RWPE1 (cell line): ENCODE measurements at regions not wholly inside any gene's neighbourhood (a gene's known extent, or its start where the extent isn't known, plus 50 kb on each side); places are given as distances from the start of the nearest gene placed in this dataset.

Source experiments
- CTCF ChIA-PET: fragments of 350-600 bp; sonication (Branson Sonifier 250); formaldehyde crosslinking; extraction: SDS; loops from one replicate; lab custom pipeline; 2021; lab: Yijun Ruan, JAX
- POLR2A ChIA-PET: fragments of 400-600 bp; formaldehyde crosslinking; extraction: SDS; loops from one replicate; lab custom pipeline; 2020; ENCODE audit warnings: antibody characterized with exemption; ENCODE audit not compliant: low non-redundant PET; lab: Yijun Ruan, JAX
- DNase-seq: peaks from one replicate; pipeline ENCODE4 v3.0.0; 2012; ENCODE audit warnings: low spot score
- H3K27ac ChIP-seq: fragments of 450-650 bp; 2 replicates; pipeline ENCODE4 v1.5.1; 2017
- CTCF ChIP-seq: fragments of 450-650 bp; conservative IDR thresholded peaks from 2 replicates; pipeline ENCODE4 v1.5.1; 2017; ENCODE audit warnings: low read depth, mild to moderate bottlenecking

GRCh38 chr4:34628471-34628870, 1615.8 kb downstream of the ARAP2 start:
- POLR2A ChIA-PET = no interaction called here
- CTCF ChIA-PET = no interaction called here
- no peak overlapping the region for H3K27ac ChIP-seq
- no peak for DNase-seq
- TF ChIP-seq CTCF = no peak

GRCh38 chr4:34629451-34629850, 1614.9 kb downstream of the ARAP2 start:
- ChIA-PET POLR2A (no interaction called here), CTCF (no interaction called here)
- DNase-seq = no peak
- TF ChIP-seq CTCF = no peak
- H3K27ac ChIP-seq = no peak overlapping the region

GRCh38 chr4:34633241-34633640, 1611.1 kb downstream of the ARAP2 start:
- ChIA-PET POLR2A (no interaction called here), CTCF (interaction anchor here (0.7 kb wide), 1 partner anchor 13 kb away, joined by 3 read pairs; no protein-coding TSS in a partner anchor)
- no peak for DNase-seq
- TF ChIP-seq CTCF = no peak
- no peak overlapping the region for H3K27ac ChIP-seq

- POLR2A ChIA-PET = no interaction called here
- no peak for DNase-seq
- CTCF ChIA-PET = no interaction called here
- TF ChIP-seq CTCF = no peak
- no peak overlapping the region for H3K27ac ChIP-seq
Measured at GRCh38 chr4:34636623-34637022, 1607.7 kb downstream of the ARAP2 start.

GRCh38 chr4:34643476-34643875, 1600.8 kb downstream of the ARAP2 start:
- no peak for TF ChIP-seq CTCF
- POLR2A ChIA-PET = no interaction called here
- no peak overlapping the region for H3K27ac ChIP-seq
- no peak for DNase-seq
- CTCF ChIA-PET = no interaction called here

GRCh38 chr4:34644579-34645115, 1599.7 kb downstream of the ARAP2 start:
- no peak for DNase-seq
- TF ChIP-seq CTCF = no peak
- CTCF ChIA-PET = interaction anchor here (0.7 kb wide), 2 partner anchors 14 to 347 kb away, joined by 3 read pairs; no protein-coding TSS in a partner anchor
- no peak overlapping the region for H3K27ac ChIP-seq
- POLR2A ChIA-PET = no interaction called here
